A549 (cell line): ENCODE measurements at regions not wholly inside any gene's neighbourhood (a gene's known extent, or its start where the extent isn't known, plus 50 kb on each side); places are given as distances from the start of the nearest gene placed in this dataset.

Experiments used
- CEBPB ChIP-seq, 2 experiments: fragments of >200 bp in 1 of 2; sonication (Bioruptor Twin) in 1 of 2; formaldehyde crosslinking in 1 of 2; IDR thresholded peaks; 2 replicates each; pipeline ENCODE4 v1.6.1; 2012 to 2016
- RAD21 ChIP-seq, 2 experiments: fragments of >200 bp in 1 of 2; sonication (Bioruptor Twin) in 1 of 2; formaldehyde crosslinking in 1 of 2; IDR thresholded peaks in 1 of 2; conservative IDR thresholded peaks in 1 of 2; 2 replicates in 1 of 2; 3 replicates in 1 of 2; pipeline ENCODE4 v1.6.1; 2012 to 2018; ENCODE audit warnings: inconsistent platforms in 1 of 2
- RCOR1 ChIP-seq: fragments of 150-350 bp; IDR thresholded peaks from 2 replicates; pipeline ENCODE4 v1.6.1; 2014; ENCODE audit warnings: antibody characterized with exemption, low read length, low read depth
- ZFP36 ChIP-seq: fragments of 450-650 bp; IDR thresholded peaks from 2 replicates; pipeline ENCODE4 v1.6.1; 2014; ENCODE audit warnings: borderline replicate concordance; ENCODE audit not compliant: partially characterized antibody

GRCh38 chr5:89662499-89662898, 747.1 kb downstream of the CETN3 start:
- TF ChIP-seq ZFP36, result no peak
- TF ChIP-seq RAD21 (conservative IDR thresholded peaks at IDR 0.05 in 1 of 2, IDR thresholded peaks at IDR 0.05 in 1 of 2), result no peak
- no peak for TF ChIP-seq CEBPB (IDR thresholded peaks at IDR 0.05)
- TF ChIP-seq RCOR1, result no peak
